Activated T-cell treated with anti-CD3 and anti-CD28 coated beads for 1 hour (primary cell): ENCODE measurements at regions not wholly inside any gene's neighbourhood (a gene's known extent, or its start where the extent isn't known, plus 50 kb on each side); places are given as distances from the start of the nearest gene placed in this dataset.

Source experiments
- DNase-seq: peaks from one replicate; pipeline ENCODE4 v3.0.0-alpha.2; 2020; ENCODE audit warnings: low read depth

DNA sequence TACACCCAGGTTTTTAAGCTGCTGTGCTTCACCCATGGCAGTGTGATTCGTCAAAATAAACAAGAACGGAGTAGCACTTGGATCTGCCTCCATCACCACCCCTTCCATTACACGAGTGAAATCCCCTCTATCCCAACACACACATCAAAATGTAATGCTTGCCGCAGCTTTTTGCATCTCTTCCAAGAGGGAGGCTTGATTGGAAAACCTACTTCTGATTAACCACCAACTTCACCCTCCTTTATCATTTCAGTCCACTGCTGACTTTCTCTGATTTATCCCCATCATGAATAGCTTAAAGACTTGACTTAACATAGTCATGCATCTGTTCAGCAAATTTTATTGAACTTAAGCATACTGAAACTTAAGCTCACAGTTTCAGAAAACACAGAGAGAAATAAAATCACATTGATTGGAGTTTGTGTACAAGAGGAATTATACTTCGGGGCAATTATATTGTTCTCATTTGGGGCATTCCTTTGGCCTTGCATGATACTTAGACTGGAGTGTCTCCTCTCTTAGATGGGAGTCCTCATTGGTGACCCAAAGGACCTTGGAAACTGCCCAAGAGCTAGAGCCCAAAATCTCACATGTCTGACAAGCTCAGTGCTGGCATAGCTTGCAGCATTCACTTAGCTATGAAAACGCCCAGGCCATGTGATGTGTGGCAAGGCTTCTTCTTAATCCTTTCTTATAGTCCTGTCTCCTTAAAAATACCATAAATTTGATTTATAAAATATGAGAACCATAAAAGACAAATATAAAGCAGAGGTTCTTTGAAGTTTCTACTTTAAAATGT is 124.3 kb upstream of the UMPS start:
- no peak for DNase-seq

DNA sequence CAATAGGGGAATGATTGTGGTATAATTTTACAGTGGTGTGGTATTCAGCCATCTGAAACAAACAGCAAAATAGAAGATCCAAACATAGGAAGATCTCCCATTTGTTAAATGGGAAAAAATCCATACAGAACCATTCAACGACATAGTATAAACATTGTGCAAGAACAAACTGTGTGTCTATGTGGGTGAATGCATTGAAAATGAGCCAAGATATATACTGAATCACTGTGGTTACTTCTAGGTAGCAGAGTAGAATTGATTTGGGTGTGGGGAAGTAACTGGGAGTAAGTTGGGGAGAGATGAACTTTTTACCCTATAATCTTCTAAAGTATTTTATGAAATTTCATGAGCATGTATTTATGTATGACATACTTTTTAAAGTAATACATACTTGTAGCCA is 123.1 kb upstream of the UMPS start:
- DNase-seq: no peak

DNA sequence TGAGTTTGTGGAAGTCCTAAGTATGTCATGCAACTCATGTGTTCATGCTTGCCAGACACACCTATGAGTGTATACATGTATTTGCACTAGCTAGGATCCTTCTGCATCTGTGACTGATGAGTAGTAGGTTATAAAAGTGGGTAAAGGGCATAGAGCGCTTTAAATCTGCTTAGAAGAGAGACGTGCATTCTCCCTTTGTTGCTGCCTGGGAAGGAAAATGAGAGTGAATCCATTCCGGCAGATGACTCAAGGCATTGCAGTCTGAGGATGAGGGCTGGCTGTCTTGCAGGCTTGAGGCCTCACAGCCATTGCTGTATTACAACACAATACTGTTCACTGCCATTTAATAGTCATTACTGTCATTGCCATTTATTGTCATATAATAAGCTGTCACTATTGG is 120.8 kb upstream of the UMPS start:
- DNase-seq: no peak

DNA sequence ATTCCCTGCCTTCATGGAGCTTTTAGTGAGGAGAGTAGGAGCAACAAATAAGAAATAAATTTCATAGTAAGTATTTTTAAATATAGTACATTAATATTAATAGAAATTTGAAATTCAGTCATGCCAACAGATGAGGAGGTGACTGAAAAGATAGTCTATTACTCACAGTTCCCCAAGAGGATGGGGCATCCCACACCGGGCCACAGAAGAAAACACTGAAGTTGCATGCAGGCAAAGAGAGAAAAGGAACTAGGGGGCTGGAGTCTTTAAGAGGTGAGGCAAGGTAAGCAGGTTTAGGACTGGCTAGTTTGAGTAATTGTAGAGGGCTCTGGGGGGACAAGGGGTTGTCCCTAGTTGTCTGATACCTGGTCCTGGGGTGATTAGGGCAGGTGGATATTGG is 120.1 kb upstream of the UMPS start:
- DNase-seq: no peak

DNA sequence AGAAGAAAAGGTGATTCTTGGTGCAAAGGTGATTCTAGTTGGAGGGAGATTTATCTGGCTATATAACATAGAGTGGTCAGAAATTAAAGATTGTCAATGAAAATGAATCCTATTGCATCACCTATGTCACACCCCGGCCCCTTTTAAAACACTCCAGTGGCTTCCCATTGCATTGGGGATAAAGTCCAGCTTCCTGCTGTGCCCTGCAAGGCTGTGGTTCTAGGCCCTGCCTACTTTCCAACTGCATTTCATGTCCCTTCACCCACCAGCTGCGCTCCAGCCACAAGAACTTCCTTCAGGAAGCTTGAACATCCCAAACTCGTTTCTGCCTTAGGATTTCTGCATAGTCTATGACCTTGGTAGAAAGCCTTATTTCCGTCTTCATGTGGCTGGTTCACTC is 118.7 kb upstream of the UMPS start:
- no peak for DNase-seq

DNA sequence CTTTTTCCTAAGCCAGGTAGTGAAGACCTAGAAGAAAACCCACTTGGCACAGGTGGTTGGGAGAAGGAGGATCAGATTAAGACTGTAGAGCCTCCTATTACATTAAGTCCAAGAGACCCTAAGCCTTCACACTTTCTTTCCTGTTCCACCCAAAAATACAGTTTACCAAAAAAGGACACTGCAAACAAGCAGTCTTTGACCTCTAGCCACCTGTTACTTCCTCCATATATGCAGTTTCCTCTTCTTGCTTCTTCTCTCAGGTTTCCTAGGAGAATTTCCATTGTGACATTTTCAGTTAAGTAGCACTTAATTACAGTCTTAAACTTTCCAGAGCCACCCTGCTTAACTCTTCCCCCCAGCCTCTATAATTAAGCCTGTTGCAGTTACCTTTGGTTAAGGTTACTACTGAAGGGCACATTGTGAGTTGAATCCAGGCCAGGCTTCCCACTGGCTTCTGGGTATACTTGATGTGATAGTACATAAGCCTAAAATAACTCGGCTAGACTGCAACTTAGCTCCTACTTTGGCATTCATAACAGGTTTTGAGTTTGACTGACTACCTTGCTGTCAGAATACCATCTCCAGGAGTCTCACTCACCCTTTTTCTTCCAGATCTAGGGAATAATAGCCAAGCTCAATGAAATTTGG is 114.2 kb upstream of the UMPS start:
- DNase-seq: no peak

DNA sequence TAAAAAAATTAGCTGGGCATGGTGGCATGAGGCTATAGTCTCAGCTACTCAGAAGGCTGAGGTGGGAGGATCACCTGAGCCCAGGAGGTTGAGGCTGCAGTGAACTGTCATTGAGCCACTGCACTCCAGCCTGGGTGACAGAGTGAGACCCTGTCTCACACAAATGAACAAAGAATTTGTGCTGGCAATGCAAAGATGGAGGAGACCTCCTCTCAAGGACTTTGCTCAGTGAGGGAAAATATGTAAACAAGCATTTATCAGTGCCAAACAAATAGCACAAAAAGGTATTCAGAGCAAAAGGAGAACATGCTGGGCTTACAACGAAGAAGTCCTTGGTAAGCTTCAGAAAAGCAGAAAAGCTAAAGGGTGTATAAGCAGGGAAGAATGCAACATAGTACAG is 113.1 kb upstream of the UMPS start:
- DNase-seq: no peak

DNA sequence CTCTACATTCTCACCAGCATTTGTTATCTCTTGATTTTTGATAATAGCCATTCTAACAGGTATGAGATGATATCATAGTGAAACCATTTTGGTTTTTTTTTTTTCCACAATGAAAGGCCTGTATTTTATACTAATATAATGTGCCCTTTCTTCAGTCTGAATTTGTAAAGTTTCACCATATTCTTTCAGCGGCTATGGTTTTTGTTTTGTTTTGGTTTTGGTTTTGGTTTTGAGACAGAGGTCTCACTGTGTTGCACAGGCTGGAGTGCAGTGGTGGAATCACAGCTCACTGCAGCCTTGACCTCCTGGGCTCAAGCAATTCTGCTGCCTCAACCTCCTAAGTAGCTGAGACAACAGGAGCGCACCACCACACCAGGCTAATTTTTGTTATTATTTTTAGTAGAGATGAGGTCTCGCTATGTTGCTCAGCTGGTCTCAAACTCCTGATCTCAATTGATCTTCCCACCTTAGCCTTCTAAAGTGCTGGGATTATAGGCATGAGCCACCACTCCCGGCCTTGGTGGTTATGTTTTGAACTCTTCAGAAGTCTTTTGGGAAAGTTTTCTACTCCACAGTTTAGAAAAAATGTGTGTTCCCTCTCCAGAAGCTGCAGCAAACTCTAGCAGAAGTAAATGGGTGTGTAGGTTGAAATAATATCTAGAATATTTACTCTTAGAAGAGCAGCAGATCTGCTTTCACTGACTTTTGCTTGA is 110.2 kb upstream of the UMPS start:
- DNase-seq: no peak

DNA sequence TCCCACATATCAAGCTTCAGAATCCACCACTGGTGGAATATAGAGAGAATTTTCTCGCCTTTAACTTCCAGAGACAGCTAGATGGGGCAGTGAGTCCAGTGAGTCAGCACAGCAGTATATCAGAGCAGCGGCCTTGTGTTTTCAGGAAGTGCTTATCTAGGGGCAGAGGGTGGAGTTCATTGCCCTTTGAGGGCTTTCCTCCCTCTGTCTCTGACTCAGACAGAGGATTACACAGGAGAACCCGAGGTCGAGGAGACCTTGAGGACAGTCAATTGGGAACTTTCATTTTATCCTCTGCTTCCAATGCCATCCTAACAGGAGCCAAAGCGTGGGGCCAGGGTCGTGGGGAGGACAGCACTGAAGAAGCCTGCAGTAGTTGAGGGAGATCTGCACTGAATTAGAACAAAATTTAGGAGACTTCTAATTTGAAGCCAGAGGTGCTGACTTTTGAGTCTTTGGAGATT is 109.6 kb upstream of the UMPS start:
- peak; percentile 14 for DNase-seq

DNA sequence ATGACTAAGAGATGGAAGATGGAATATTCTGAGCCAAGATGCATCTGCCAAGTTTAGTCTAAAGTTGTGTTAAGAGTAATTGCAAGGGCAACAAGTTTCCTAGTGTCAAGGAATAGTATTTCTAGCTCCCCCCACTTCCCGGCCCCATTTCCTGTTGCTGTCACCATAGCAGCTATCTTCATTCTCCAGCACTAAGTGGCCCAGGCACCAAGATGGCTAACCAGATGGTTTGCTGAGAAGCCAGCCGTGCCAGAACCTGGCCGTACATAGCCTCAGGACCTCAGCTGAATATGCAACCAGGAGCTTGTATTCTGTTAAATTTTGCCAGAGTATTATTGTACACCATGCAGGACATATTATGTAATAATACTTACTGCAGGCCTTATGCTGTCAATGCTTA is 108.8 kb upstream of the UMPS start:
- no peak for DNase-seq

DNA sequence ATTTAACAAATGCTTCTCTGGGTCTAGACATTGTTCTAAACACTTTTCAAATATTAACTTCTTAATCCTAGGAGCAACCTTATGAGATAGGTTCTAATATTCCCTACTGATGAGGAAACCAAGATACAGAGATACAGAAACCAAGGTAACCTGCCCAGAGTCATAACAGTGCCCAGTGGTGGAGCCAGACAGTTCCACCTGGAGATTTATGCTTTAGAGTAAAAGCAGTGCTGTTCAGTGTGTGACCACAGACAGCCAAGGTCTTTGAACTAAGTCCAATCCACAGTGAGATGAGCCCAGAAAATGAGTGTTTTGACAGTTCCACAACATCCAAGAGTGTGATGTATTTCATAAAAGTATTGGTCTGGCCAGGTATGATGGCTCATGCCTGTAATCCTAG is 105.2 kb upstream of the UMPS start:
- no peak for DNase-seq

DNA sequence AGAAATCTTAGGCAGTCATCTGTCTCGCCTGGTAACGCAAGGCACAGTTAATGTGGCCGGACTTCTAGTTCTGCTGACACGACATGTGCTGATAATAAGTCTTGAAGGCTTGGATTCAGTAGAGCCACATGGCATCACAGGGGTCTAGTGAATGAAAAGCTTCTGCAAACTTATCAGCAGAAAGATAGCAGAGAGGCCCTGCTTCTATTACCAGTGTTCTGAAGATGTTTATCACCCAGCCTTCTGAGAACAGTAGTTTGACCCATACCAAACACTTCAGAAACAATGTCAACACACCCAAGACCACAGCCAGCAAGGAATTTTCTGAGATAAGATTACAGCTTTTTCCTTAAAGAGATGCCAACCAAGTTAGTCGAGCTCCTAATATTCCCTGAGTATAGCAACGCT is 102.7 kb upstream of the UMPS start:
- no peak for DNase-seq

DNA sequence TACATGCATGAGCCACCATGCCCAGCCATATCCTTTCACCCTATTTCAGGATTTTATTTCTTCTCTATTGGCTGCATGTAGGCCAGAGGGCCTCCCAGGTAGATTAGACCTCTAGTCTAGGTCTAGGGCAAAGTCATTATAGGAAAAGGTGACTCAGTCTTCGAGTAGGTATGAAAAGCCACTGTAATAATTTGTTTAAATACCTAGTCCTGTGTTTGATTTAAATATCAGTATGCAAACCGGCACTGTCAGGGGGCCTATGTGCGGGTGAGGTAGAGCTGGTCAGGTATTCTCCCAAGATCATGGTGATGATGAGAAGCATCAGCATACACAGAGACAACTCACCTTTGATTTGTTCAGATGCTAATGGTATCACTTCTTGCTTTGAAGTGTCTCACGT is 101.4 kb upstream of the UMPS start:
- DNase-seq: no peak

DNA sequence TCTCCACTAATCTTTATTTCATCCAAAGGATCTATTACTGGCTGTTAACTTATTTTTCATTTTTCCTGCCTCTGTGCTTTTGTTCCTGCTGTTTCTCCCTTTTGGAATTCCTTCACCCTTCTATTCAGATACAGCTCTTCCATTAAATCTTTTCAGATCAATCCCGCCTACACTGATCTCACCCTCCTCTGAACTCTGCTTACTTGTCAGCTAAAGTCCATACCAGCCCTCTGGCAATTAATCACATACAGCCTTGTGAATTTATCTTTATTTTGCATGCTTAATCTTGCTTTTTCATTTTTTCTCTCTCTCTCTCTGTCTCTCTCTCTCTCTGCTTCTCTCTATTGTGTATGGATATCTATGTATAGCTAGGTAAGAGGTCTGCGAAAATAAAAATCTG is 100.8 kb upstream of the UMPS start:
- no peak for DNase-seq

DNA sequence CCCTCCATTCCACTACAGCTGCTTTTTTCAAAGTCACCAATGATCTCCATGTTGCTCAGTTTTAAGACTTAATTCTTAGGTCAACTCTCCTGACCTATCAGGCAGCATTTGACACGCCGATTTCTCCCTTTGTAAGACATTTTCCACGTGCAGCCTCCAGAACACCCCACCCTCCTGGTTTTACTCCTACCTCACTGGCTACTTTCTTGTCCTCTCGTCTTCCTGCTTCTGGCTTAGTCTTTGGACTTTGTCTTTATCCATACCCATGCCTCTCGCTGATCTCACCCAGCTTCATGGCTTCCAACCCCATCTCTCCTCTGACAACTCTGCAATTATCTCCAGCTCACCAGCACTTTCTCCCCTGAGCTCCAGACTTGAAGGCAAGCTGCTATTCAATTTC is 99.3 kb upstream of the UMPS start:
- no peak for DNase-seq

DNA sequence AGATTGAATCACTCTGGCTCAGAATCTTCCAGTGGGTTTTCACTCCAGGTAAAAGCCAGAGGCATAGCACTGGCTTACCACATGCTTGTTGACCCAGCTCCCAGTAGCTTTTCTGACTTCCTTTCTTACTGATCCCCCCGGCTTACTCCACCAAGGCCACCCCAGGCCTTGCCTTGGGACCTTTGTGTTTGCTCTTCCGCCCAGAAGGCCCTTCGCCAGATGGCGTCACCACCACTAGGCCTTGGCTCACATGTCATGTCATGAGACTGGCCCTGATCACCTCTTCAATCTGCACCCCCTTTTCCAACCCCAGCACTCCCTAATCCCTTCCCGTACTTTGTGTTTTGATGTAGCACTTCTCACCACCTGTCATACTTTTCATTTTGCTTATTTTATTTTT is 98.5 kb upstream of the UMPS start:
- no peak for DNase-seq

DNA sequence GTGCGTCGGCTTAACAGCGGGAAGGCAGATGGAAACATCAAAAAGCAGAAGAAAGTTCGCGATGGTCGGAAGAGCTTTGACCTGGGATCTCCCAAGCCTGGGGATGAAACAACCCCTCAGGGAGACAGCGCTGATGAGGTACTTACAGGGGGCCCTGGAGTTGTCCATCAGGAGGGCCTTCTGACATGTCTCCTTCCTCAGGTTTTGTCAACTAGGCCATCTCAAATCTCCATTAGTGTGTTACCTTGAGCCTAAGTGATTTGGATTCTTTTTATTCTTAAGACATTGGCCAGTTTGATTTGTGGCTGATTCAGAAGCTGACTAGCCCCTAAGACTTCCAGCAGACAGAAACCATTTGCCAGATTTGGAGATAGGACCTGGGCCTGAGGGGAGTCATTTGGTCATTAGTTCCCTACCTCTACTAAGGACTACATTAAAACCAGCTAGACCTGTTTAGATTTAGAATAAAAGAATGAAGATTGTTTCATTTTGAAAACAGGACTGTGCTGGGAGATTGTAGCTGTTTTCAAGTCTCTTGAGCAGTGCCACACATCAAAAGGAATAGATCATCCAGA is 97.6 kb upstream of the UMPS start:
- no peak for DNase-seq

DNA sequence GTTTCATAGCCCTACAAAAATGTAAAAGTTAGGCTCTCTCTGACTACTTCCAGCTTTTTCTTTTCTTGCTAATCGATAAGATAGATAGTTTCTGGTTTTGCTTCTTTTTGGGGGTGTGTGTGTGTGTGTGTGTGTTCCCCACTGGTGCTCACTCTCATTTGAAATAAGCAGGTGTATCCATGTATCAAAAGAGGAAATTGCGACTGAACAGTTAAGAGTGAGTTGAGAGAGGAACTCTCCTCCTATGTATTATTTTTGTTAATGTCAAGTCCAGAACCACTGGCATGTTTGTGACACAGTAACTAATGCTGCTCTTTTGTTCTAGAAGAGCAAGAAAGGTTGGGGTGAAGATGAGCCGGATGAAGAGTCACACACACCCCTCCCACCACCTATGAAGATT is 96.7 kb upstream of the UMPS start:
- DNase-seq: no peak

DNA sequence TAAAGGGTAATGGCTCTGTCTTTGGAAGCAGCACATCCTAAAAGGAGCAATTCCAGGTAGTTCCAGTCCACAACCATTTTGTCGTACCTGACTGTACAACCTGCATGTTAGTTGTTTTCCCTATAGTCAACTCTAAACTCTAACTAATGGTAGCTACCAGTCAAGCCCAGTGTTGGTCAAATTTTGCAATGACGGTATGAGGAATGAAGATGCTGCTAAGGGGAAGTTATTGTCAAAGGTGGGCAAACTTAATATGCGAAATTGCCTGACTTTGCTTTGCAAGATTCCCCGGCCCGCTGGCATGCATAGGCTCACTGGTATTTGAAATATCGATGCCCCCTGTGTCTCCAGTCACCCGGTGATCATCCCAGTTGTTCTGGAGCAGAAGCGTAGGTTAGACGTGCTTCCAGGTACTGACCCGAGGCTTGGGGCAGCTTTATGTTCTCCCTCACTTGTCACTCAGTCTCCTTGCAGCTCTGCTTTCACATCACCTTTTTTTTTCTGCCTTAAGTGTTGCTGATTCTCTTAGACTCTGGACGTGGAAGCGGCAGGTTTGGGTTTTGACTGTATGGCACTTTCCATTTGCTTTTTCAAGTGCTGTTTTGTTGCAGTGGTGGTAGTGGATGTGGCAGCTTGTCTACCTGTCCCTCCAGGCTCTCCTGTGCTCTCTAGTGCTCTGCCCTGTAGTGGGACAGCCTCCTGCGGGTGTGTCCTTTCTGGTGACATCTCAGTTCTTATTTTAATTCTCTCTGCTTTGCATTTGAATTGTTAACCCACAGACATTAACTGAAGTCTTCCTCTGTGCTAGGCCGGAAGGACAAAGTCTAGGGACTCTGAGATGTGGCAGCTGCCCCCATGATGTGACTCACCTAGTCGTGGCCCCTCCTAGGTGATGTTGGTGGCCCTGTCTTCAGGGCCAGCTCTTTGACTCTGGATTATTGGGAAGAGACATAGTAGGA is 95.8 kb upstream of the UMPS start:
- DNase-seq: no peak

DNA sequence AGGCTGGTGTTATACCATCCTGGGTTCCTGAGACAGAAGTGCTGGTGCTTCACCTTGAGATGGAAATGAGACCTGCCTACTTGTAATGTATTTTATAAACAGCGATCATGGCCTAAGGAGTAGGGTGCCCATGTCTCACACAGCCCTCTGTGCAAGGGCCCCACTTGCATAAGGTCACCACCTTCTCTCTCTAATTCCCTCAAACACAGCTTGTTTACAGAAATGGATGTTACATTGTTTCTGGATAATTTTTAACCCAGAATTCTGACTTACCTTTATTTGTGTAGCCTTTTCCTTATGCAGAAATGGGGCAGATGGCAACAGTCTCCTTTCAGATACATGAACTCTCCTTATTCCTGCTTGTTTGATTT is 95.1 kb upstream of the UMPS start:
- no peak for DNase-seq

DNA sequence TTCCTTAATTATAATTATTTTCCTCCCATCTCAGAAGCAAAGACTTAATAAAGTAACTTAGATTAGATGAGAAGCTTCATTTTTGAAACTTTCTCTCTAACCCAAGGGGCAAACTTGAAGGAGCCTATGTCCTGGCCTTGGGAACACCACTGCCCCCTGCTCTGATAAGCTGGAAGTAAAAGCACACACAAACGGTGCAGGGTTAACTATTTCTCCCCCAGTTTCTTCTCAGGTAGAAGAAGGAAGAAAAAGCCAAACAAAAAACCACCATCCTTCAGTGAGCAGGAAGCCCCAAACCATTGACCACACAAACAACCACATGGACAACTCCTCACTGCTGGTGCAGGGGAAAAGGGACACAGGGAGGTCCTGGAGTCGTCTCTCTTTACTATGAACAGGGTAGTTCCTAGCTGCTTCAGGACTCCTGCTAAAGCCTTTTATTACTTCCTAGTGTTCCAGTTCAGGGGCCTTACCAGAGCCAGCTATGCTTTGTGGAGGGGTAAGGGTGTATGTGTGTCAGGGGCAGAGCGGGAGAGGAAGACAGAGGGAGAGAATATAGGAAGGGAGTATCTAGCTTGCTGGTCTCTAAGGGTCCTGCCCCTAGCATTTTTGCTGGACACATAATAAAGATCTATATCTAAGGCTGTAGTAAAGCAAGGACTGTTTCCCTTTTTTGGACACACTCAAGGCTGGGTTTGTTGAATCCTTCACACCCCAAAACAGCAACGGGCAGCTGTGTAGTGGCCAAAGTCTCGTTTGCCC is 94.0 kb upstream of the UMPS start:
- no peak for DNase-seq
